GM18873 (cell line): ENCODE measurements at regions not wholly inside any gene's neighbourhood (a gene's known extent, or its start where the extent isn't known, plus 50 kb on each side); places are given as distances from the start of the nearest gene placed in this dataset.

Source experiments
- ATAC-seq: cut with Tn5 transposase; IDR thresholded peaks from one replicate; pipeline ENCODE4 v1.9.1; 2021; ENCODE audit warnings: mild to moderate bottlenecking, moderate library complexity, moderate number of reproducible peaks; ENCODE audit not compliant: unreplicated experiment, low FRiP score

DNA sequence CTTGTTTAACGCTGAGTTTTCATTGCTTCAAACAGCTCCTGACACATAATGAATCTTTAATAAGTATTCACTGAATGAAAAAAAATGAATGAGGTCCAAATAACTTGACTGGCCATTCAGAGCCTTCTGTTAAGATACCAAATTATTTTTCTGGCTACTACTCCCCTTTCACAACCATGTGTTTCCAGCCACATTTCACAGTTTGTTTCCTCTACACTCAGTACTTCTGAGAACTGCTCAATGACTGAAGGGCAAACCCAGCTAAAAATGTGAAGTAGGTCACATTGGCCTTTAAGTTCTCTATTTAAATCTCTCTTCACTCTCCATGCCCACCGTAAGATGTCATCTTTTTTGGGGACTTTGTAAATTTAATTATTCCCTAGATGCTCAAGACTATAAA is 78.4 kb upstream of the KRR1 start:
- no peak for ATAC-seq

DNA sequence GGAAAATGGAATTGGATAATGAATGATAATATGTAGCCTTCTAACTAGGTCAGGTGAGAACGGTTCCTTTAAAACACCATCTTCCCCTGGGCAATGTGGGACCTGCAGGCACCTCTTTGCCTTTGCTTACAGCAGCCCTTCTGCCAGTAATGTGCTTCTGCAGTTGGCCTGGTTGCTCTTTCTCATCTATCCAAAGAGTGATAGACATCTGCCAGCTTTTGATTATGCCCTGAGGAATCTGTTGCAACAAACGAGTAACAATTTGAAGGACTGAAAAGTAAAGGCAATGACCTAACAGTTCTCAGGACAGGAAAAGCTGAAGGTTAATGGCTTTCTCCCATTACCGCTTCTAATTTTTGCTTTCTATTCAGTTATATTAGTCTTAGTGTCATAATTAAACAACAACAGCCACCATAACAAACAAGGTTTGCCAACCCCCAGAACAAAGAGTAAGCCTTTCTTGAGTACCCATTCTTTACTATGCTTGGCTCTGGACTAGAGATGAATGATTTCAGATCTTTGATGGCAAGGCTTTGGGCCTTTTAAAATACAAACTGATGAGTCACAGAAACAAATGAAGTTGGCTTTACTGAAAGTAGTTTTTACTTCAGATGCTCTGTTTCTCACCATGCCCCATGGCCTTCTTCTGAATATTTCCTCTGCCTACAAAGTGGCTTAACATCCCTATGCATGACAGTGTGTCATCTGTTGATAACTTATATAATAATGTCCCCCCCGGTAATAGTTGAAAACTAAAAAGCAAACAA is 76.1 kb upstream of the KRR1 start:
- ATAC-seq = no peak

- ATAC-seq = no peak
These were observed 73.9 kb upstream of the KRR1 start for GRCh38 chr12:75585330-75585729.

- ATAC-seq = no peak
These were observed 71.9 kb upstream of the KRR1 start for GRCh38 chr12:75583355-75583754.

- no peak for ATAC-seq
These were observed 70.1 kb upstream of the KRR1 start for GRCh38 chr12:75581515-75581914.

GRCh38 chr12:75579552-75579951 is 68.1 kb upstream of the KRR1 start:
- no peak for ATAC-seq

GRCh38 chr12:75578546-75578945 is 67.1 kb upstream of the KRR1 start:
- ATAC-seq = no peak

- no peak for ATAC-seq
These were observed 66.4 kb upstream of the KRR1 start for GRCh38 chr12:75577812-75578211.

DNA sequence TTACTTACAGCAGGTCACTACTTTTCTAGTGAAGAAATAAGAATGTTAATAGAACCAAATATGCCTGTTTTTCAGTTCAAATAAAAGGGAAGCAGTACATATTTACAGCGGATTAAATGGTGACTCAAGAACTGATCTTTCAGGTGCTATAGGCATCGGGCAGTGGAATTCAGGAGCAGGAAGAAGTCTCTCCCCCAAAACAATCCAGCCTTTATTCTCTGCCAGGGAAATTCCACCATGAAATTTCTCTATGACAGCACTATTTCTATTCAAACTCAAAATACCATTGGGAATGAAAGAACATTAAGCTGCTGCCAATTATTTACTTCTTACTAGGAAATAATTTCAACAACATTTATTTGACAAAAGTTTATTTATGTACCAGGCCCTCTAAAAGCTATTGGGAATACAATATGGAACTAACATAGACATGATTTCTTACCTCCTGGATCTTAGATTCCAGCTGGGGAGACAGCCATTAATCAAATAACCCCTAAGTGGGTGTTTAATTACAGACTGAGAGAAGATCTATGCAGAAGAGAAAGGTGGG is 60.3 kb upstream of the KRR1 start:
- no peak for ATAC-seq

- ATAC-seq = no peak
These were observed 59.8 kb upstream of the KRR1 start for GRCh38 chr12:75571204-75571603.

GRCh38 chr12:75568801-75569200 is 57.4 kb upstream of the KRR1 start:
- ATAC-seq = no peak

DNA sequence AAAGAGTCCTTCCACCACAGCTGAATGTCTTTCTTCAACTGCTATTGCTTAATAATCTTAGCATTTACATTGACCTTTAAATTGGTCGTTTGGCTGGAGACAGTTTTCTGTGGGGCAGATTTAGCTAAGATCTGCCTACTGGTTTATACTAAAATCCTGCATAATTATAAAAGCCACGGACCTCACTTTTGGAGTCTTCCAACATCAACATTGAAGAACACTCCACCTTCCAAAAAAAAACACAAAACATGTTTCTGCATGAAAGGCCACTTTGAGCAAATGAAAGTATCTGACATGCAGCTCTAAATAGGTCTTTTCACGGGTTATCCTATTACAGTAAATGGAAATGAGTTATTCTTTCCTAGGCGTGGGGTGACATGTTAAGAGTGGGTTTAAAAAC is 57.0 kb upstream of the KRR1 start:
- no peak for ATAC-seq

DNA sequence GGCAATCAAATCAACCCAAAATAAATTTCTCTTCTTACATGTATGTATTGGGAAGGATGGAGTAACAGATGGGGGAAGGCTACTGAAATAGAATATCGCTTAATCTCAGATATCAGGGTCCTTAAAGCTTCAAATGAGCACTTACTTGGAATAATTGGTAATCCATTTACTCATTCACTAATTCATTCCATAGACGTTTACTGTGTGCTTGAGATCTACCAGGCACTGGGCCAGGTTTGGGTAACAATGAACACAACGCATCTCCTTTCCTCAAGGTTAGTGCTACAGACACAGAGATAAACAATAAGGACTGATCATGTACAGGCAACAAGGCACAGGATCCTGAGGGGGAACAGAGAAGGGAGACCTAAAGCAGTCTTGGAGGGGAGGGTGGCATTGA is 54.4 kb upstream of the KRR1 start:
- no peak for ATAC-seq

DNA sequence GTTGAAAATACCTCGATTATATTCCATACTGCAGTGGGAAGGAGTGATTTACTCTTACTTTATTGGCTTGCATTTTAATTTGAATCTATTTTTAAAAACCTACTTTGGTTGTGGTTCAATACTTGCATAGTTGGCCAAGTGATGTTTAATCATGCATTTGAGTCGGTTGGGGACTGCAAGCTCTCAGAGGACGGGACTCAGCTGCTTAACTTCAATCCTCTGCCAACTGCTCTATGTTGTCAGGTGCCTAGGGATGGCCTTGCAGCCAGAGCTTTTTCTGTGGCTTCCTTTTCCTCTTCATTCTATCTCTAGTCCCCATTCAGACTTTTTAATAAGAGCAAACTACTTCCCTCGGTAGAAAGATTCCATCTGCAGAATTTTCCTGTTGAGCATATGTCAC is 53.4 kb upstream of the KRR1 start:
- no peak for ATAC-seq

DNA sequence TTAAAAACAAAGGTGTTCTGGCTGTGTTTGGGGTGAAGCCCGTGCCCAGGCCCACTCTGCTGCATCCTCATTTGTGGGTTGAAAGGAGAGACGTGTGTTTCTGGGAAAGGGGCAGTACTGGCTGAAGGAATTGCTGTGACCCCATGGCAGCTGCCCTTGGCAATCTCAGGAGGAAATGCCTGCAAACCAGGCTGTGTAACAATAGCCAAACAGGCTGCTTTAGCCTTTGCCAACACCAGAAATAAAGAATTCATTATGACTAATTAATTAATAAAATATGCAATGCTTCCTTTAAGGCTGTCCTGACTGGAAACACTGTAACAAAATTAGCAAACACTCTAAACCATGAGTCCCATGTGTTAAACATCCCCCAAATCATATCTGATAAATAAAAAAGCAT is 53.0 kb upstream of the KRR1 start:
- no peak for ATAC-seq

DNA sequence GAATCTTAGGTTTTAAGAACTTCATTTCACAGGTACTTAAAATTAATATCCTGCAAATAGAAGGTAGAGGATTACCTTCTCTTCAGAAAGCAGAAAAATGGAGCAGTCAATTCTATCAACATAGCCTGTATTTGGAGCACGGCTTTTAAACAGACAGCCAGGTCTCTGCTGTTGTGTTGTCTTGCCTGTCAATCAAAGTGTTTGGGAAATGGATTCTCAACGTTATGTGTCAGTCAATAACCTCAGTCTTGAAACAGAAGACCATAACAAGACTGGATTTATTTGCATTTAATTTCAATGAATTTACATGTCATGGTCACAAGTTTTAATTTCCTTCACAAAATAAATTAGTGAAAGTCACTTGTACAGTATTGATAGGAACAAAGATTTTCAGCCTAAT is 51.9 kb upstream of the KRR1 start:
- ATAC-seq = no peak

DNA sequence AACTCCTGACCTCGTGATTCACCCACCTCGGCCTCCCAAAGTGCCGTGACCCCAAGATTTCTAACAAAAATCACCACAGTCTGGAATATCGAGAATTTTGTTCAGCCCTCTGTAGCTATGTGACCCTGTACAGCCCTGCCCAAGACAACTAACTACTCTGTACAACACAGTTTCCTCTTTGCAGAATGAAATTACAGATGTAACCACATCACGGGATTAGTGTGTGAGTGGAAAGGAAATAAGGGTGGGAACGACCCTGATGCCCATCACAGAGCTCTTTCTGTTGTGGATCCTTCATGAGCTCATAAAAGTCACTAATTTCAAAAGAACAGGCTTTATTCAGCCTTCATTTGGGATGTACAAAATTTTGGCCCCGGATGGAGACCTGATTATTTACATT is 50.5 kb upstream of the KRR1 start:
- no peak for ATAC-seq
